Brain microvascular endothelial cell (primary cell): ENCODE measurements at regions not wholly inside any gene's neighbourhood (a gene's known extent, or its start where the extent isn't known, plus 50 kb on each side); places are given as distances from the start of the nearest gene placed in this dataset.

Experiments
- DNase-seq: peaks from one replicate; pipeline ENCODE4 v3.0.0-alpha.2; 2020
- H3K27ac ChIP-seq: fragments of 250-450 bp; sonication (Bioruptor Pico); 2 replicates; pipeline ENCODE4 v1.5.1; 2020; ENCODE audit warnings: mild to moderate bottlenecking, moderate library complexity
- H3K27me3 ChIP-seq: fragments of 250-450 bp; sonication (Bioruptor Pico); replicated peaks from 2 replicates; pipeline ENCODE4 v1.5.1; 2020; ENCODE audit warnings: mild to moderate bottlenecking
- H3K36me3 ChIP-seq: fragments of 250-450 bp; sonication (Bioruptor Pico); replicated peaks from 2 replicates; pipeline ENCODE4 v1.5.1; 2020; ENCODE audit warnings: mild to moderate bottlenecking
- H3K4me3 ChIP-seq: 2 replicates; pipeline ENCODE4 v1.5.1; 2011; ENCODE audit warnings: low read depth, mild to moderate bottlenecking, control low read depth, low read length, moderate library complexity
- in situ Hi-C: cut with HindIII; loops from 2 replicates; pipeline ENCODE4 v1.10.0; 2017; ENCODE audit warnings: low sequenced_read_pairs, low pct_ligation_motif_present
- TF ChIP-seq, protein P1 (sequence below): IDR thresholded peaks from 2 replicates; pipeline ENCODE4 v1.5.1; 2011; ENCODE audit warnings: low read depth, mild to moderate bottlenecking, moderate library complexity, low read length, control low read depth, inconsistent platforms; ENCODE audit errors: missing control alignments

DNA sequence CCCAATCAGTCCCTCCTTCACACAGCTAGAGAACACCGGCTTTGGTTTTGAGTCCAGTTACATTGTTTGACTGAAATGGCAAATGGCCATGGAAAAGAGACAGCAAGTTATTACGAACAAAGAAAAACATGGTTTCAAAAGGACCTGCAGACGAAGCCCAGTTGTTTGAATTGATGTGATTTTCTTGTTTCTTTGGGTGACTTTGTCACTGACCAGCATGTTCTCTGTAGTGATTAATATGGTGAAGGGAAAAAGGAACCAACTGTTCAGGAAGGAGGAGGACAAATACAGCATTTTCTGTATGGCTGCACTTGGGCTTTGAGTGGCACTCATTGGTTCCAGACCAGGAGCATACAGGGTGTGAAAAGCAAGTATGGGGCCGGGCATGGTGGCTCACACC is 217.4 kb upstream of the TPM1 start:
- Histone ChIP-seq H3K27ac (no peak overlapping the region), H3K4me3 (no peak overlapping the region), H3K36me3 (no peaks in the 10 kb centered on the region), H3K27me3 (no peaks in the 10 kb centered on the region)
- TF ChIP-seq, protein P1, sequence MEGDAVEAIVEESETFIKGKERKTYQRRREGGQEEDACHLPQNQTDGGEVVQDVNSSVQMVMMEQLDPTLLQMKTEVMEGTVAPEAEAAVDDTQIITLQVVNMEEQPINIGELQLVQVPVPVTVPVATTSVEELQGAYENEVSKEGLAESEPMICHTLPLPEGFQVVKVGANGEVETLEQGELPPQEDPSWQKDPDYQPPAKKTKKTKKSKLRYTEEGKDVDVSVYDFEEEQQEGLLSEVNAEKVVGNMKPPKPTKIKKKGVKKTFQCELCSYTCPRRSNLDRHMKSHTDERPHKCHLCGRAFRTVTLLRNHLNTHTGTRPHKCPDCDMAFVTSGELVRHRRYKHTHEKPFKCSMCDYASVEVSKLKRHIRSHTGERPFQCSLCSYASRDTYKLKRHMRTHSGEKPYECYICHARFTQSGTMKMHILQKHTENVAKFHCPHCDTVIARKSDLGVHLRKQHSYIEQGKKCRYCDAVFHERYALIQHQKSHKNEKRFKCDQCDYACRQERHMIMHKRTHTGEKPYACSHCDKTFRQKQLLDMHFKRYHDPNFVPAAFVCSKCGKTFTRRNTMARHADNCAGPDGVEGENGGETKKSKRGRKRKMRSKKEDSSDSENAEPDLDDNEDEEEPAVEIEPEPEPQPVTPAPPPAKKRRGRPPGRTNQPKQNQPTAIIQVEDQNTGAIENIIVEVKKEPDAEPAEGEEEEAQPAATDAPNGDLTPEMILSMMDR: no peak
- no peak for DNase-seq
- in situ Hi-C loops: no loop called here

DNA sequence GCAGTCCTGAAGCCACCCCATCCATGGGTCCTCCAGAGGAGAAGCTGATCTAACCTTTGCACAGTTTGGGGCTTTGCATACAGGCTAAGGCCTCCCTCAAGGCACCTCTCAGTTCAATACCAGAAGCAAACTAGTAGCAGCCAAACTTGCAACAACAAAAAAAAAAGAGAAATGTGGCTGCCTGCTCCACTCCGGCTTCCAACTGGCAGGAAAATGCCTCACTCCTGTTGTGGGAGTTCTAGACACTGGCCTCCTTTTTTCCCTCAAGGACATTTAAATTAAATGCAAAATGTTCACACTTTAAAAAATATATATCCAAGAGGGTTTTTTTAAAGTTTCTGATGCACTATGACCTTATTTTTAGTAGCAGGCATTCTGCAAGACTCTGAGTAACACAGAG is 216.0 kb upstream of the TPM1 start:
- in situ Hi-C loops: no loop called here
- DNase-seq: no peak

DNA sequence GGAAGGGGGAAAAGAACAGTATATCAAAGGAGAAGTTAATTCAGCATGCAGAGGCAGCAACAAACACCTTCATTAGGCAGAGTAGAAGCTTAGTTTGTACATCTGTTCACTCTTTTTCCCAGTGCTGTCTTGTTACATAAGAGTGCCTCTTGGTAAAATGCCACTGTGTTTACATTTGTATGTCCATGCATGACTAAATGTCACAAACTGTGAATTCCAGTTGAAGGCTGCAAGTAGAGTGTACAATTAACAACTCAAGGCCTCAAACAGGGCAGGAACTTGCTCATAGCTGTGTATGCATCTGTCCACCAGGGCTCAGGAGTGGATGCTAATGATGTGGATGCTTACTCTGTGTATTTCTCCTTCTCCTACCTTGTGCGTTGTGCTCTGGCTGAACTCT is 214.2 kb upstream of the TPM1 start:
- TF ChIP-seq, protein P1: peak; percentile 25
- DNase-seq: no peak
- Histone ChIP-seq H3K4me3 (no peak overlapping the region), H3K36me3 (no peaks in the 10 kb centered on the region), H3K27ac (no peak overlapping the region), H3K27me3 (no peaks in the 10 kb centered on the region)
- in situ Hi-C loops: no loop called here

More for the DNA sequence above, 216.0 kb upstream of the TPM1 start:
- Histone ChIP-seq H3K27me3 (no peaks in the 10 kb centered on the region), H3K36me3 (no peaks in the 10 kb centered on the region), H3K27ac (no peak overlapping the region), H3K4me3 (no peak overlapping the region)
- TF ChIP-seq, protein P1: no peak

DNA sequence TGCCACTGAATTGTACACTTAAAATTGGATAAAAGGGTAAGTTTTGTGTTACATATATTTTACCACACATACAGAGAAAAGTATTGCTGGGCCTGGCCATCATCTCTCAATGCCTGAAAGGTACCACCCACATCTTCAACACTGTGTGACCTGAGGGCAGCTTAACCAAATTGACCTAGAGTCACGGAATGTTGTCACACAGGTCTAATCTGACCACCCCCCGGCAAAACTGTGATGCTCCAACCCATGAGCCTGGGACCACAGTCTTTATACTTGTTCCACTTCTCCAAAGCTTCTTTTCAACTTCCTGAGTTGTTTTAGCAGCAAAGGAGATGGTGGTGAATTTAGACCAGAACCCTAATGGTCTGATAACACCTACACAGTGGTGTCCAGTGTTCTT is 210.3 kb upstream of the TPM1 start:
- H3K36me3 ChIP-seq: no peaks in the 10 kb centered on the region
- no peak for DNase-seq
- H3K27me3 ChIP-seq: no peaks in the 10 kb centered on the region
- no peak overlapping the region for H3K4me3 ChIP-seq
- in situ Hi-C loops: no loop called here
- TF ChIP-seq, protein P1: no peak
- H3K27ac ChIP-seq: no peak overlapping the region

DNA sequence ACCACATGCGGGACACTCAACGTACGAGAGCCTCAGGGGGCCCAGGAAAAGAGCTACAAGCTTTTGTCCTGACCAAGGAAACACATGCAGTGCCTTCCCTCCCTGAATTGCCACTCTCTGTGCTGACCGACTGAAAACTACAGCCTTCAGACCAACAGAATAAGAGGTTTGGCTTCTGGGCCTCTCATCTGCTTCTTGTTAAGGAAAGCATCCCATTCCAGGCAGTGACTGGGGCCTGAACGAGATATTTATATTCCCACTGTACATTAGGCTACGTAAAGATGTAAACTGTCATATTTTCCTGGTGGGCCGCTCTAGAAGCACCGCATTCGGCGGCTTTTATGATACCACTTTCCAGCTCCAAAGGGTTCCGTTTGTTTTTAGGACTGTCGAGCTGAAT is 208.9 kb upstream of the TPM1 start:
- Histone ChIP-seq H3K27ac (no peak overlapping the region), H3K36me3 (no peaks in the 10 kb centered on the region), H3K4me3 (no peak overlapping the region), H3K27me3 (no peaks in the 10 kb centered on the region)
- in situ Hi-C loops: no loop called here
- no peak for DNase-seq
- TF ChIP-seq, protein P1: no peak

DNA sequence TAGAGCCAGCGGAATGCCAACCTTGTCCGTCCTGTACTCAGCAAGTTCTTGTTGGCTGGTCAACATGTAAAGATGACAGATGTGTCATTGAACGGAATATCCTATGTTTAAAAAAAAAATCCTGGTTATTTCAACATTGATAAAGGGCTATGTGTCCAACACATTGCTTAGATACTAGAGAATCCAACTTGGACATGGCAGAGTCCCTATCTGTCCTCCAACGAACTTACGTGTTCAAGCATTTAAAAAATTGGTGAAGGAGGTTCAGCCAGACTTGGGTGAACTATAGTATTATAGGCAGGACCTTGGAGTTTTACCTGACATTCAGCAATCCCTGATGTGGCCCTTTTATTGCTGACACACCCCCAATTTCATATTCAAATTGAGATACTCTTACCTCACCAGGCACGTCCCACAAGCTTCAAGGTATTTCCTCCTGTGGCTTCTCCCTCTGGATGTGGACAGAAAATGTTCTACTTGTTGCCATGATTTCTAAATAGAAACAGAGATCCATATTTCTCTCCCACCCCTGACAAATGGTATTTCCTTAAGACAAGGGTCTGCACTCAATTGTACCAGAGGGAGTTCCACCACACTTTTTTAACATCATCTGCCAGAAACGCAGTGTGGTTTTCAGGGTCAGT is 207.7 kb upstream of the TPM1 start:
- in situ Hi-C loops: no loop called here
- Histone ChIP-seq H3K36me3 (no peaks in the 10 kb centered on the region), H3K4me3 (no peak overlapping the region), H3K27me3 (no peaks in the 10 kb centered on the region), H3K27ac (no peak overlapping the region)
- DNase-seq: no peak
- TF ChIP-seq, protein P1: no peak
